ENCODE measurements at regions not wholly inside any gene's neighbourhood (a gene's known extent, or its start where the extent isn't known, plus 50 kb on each side); places are given as distances from the start of the nearest gene placed in this dataset.

- TF ChIP-seq CTCF (IDR thresholded peaks at IDR 0.05) (no peak), POLR2A (IDR thresholded peaks at IDR 0.05) (no peak)
Observed at GRCh38 chr13:65125236-65125635, 2104.9 kb downstream of the PCDH9 start.
